SK-N-SH treated with all-trans-retinoic acid at 6 μM for 48 hours (cell line): ENCODE measurements at regions not wholly inside any gene's neighbourhood (a gene's known extent, or its start where the extent isn't known, plus 50 kb on each side); places are given as distances from the start of the nearest gene placed in this dataset.

Experiments
- ATAC-seq: fragments of 200-7000 bp; cut with Tn5 transposase; 3 replicates; pipeline ENCODE4 v1.9.1; 2020; ENCODE audit warnings: mild to moderate bottlenecking, moderate library complexity
- ARNTL ChIP-seq: fragments of 450-650 bp; formaldehyde crosslinking; IDR thresholded peaks from 2 replicates; pipeline ENCODE4 v1.5.0; 2020; ENCODE audit warnings: low read depth, mild to moderate bottlenecking, moderate library complexity, borderline replicate concordance
- BACH2 ChIP-seq: fragments of 250-450 bp; sonication (Bioruptor Pico); IDR thresholded peaks from 2 replicates; pipeline ENCODE4 v1.9.0; 2021; ENCODE audit warnings: mild to moderate bottlenecking, borderline replicate concordance
- CREB5 ChIP-seq: fragments of 250-450 bp; sonication (Bioruptor Pico); IDR thresholded peaks from 2 replicates; pipeline ENCODE4 v1.5.1; 2020; ENCODE audit warnings: low read depth, mild to moderate bottlenecking, moderate library complexity
- CSDC2 ChIP-seq: fragments of 250-450 bp; sonication (Bioruptor Pico); IDR thresholded peaks from 2 replicates; pipeline ENCODE4 v1.5.0; 2020; ENCODE audit warnings: mild to moderate bottlenecking, moderate library complexity
- CSRNP3 ChIP-seq: fragments of 250-450 bp; sonication (Bioruptor Pico); IDR thresholded peaks from 2 replicates; pipeline ENCODE4 v1.5.1; 2021; ENCODE audit warnings: mild to moderate bottlenecking, moderate library complexity
- ESRRG ChIP-seq: fragments of 250-450 bp; sonication (Bioruptor Pico); IDR thresholded peaks from 2 replicates; pipeline ENCODE4 v1.6.1; 2021; ENCODE audit warnings: mild to moderate bottlenecking
- GLIS3 ChIP-seq: fragments of 250-450 bp; sonication (Bioruptor Pico); IDR thresholded peaks from 2 replicates; pipeline ENCODE4 v1.5.0; 2020; ENCODE audit warnings: mild to moderate bottlenecking, moderate library complexity
- ISL1 ChIP-seq: fragments of 250-450 bp; sonication (Bioruptor Pico); IDR thresholded peaks from 2 replicates; pipeline ENCODE4 v2.1.2; 2022; ENCODE audit warnings: mild to moderate bottlenecking, moderate library complexity
- OSR1 ChIP-seq: fragments of 250-450 bp; sonication (Bioruptor Pico); IDR thresholded peaks from 2 replicates; pipeline ENCODE4 v1.8.0; 2022; ENCODE audit warnings: moderate library complexity, mild to moderate bottlenecking, inconsistent platforms
- PATZ1 ChIP-seq: fragments of 250-450 bp; sonication (Bioruptor Pico); IDR thresholded peaks from 2 replicates; pipeline ENCODE4 v1.8.0; 2020; ENCODE audit warnings: mild to moderate bottlenecking, moderate library complexity, borderline replicate concordance
- POU6F1 ChIP-seq: fragments of 250-450 bp; sonication (Bioruptor Pico); IDR thresholded peaks from 2 replicates; pipeline ENCODE4 v1.8.0; 2021; ENCODE audit warnings: low read depth, mild to moderate bottlenecking, moderate library complexity, borderline replicate concordance
- PPARA ChIP-seq: fragments of 250-450 bp; sonication (Bioruptor Pico); IDR thresholded peaks from 2 replicates; pipeline ENCODE4 v1.5.0; 2020; ENCODE audit warnings: mild to moderate bottlenecking, borderline replicate concordance
- SNAI2 ChIP-seq: fragments of 250-450 bp; sonication (Bioruptor Pico); IDR thresholded peaks from 2 replicates; pipeline ENCODE4 v1.5.0; 2020; ENCODE audit warnings: mild to moderate bottlenecking, moderate library complexity
- TCF4 ChIP-seq: fragments of 250-450 bp; sonication (Bioruptor Pico); IDR thresholded peaks from 2 replicates; pipeline ENCODE4 v1.8.0; 2021; ENCODE audit warnings: mild to moderate bottlenecking, moderate library complexity, borderline replicate concordance
- TSHZ2 ChIP-seq: fragments of 250-450 bp; sonication (Bioruptor Pico); IDR thresholded peaks from 2 replicates; pipeline ENCODE4 v1.5.0; 2020; ENCODE audit warnings: mild to moderate bottlenecking, moderate library complexity
- ZC3H10 ChIP-seq: fragments of 250-450 bp; sonication (Bioruptor Pico); IDR thresholded peaks from 2 replicates; pipeline ENCODE4 v1.5.1; 2021; ENCODE audit warnings: mild to moderate bottlenecking, moderate library complexity
- ZFP3 ChIP-seq: fragments of 250-450 bp; sonication (Bioruptor Pico); IDR thresholded peaks from 2 replicates; pipeline ENCODE4 v1.5.0; 2020; ENCODE audit warnings: mild to moderate bottlenecking, moderate library complexity
- ZFP30 ChIP-seq: fragments of 450-650 bp; formaldehyde crosslinking; IDR thresholded peaks from 2 replicates; pipeline ENCODE4 v1.5.0; 2022; ENCODE audit warnings: mild to moderate bottlenecking, moderate library complexity
- ZNF565 ChIP-seq: fragments of 450-650 bp; formaldehyde crosslinking; conservative IDR thresholded peaks from 2 replicates; pipeline ENCODE4 v1.5.0; 2020; ENCODE audit warnings: low read depth, mild to moderate bottlenecking, moderate library complexity
- ZNF70 ChIP-seq: fragments of 450-650 bp; formaldehyde crosslinking; IDR thresholded peaks from 2 replicates; pipeline ENCODE4 v1.5.0; 2020; ENCODE audit warnings: mild to moderate bottlenecking, moderate library complexity
- ZNF8 ChIP-seq: fragments of 450-650 bp; formaldehyde crosslinking; IDR thresholded peaks from 2 replicates; pipeline ENCODE4 v1.5.0; 2020; ENCODE audit warnings: mild to moderate bottlenecking, moderate library complexity

- no peak for ATAC-seq
- no peak for TF ChIP-seq PATZ1 (CRISPR knock-in tag)
- no peak for TF ChIP-seq ARNTL
- no peak for TF ChIP-seq SNAI2 (CRISPR knock-in tag)
- 0 out of 2 replicates have a peak, but pooled peaks have one; percentile 24 for TF ChIP-seq ISL1 (CRISPR knock-in tag)
- TF ChIP-seq TCF4 (CRISPR knock-in tag): no peak
- no peak for TF ChIP-seq ESRRG (CRISPR knock-in tag)
- no peak for TF ChIP-seq CSDC2 (CRISPR knock-in tag)
- TF ChIP-seq ZFP3 (CRISPR knock-in tag): no peak
- TF ChIP-seq TSHZ2 (CRISPR knock-in tag): no peak
- no peak for TF ChIP-seq ZNF8 (CRISPR knock-in tag)
- TF ChIP-seq ZC3H10 (CRISPR knock-in tag): 0 out of 2 replicates have a peak, but pooled peaks have one; percentile 50
- TF ChIP-seq ZNF70 (CRISPR knock-in tag): no peak
- no peak for TF ChIP-seq GLIS3 (CRISPR knock-in tag)
- no peak for TF ChIP-seq BACH2 (CRISPR knock-in tag)
- no peak for TF ChIP-seq CSRNP3 (CRISPR knock-in tag)
Observed at GRCh38 chr5:60370508-60370907, 329.5 kb downstream of the DEPDC1B start.

- no peak for TF ChIP-seq TCF4 (CRISPR knock-in tag)
- no peak for TF ChIP-seq SNAI2 (CRISPR knock-in tag)
- no peak for TF ChIP-seq ARNTL
- no peak for TF ChIP-seq ZNF565 (CRISPR knock-in tag)
- TF ChIP-seq GLIS3 (CRISPR knock-in tag): no peak
- no peak for TF ChIP-seq ZC3H10 (CRISPR knock-in tag)
- no peak for TF ChIP-seq TSHZ2 (CRISPR knock-in tag)
- no peak for TF ChIP-seq OSR1 (CRISPR knock-in tag)
- TF ChIP-seq ISL1 (CRISPR knock-in tag): no peak
- no peak for TF ChIP-seq ESRRG (CRISPR knock-in tag)
- no peak for TF ChIP-seq CSDC2 (CRISPR knock-in tag)
- ATAC-seq: no peak
Observed at GRCh38 chr5:60369391-60369790, 330.6 kb downstream of the DEPDC1B start.

GRCh38 chr5:60368100-60368499, 331.9 kb downstream of the DEPDC1B start:
- ATAC-seq: no peak
- TF ChIP-seq CREB5 (CRISPR knock-in tag): no peak
- no peak for TF ChIP-seq ARNTL
- no peak for TF ChIP-seq TSHZ2 (CRISPR knock-in tag)
- TF ChIP-seq POU6F1: no peak
- no peak for TF ChIP-seq ESRRG (CRISPR knock-in tag)
- TF ChIP-seq ZFP30 (CRISPR knock-in tag): no peak
- no peak for TF ChIP-seq PPARA (CRISPR knock-in tag)
- TF ChIP-seq ZC3H10 (CRISPR knock-in tag): no peak
- TF ChIP-seq ZFP3 (CRISPR knock-in tag): no peak
- TF ChIP-seq BACH2 (CRISPR knock-in tag): no peak
